Effector CD8-positive, alpha-beta T cell (primary cell): ENCODE measurements at regions not wholly inside any gene's neighbourhood (a gene's known extent, or its start where the extent isn't known, plus 50 kb on each side); places are given as distances from the start of the nearest gene placed in this dataset.

Source experiments
- DNase-seq: peaks from one replicate; lab custom pipeline; 2025; lab: John Stamatoyannopoulos, UW

GRCh38 chr9:20199111-20199510 is 410.3 kb upstream of the SLC24A2 start:
- DNase-seq: no peak

GRCh38 chr9:20197976-20198685 is 409.3 kb upstream of the SLC24A2 start:
- no peak for DNase-seq

- no peak for DNase-seq
Measured at GRCh38 chr9:20191228-20191840, 402.5 kb upstream of the SLC24A2 start.

GRCh38 chr9:20189871-20190270 is 401.0 kb upstream of the SLC24A2 start:
- no peak for DNase-seq

- no peak for DNase-seq
Measured at GRCh38 chr9:20188616-20189369, 400.0 kb upstream of the SLC24A2 start.

GRCh38 chr9:20187318-20187717 is 398.5 kb upstream of the SLC24A2 start:
- DNase-seq: no peak

GRCh38 chr9:20186823-20187222 is 398.0 kb upstream of the SLC24A2 start:
- no peak for DNase-seq

GRCh38 chr9:20186231-20186630 is 397.4 kb upstream of the SLC24A2 start:
- no peak for DNase-seq

- no peak for DNase-seq
Measured at GRCh38 chr9:20184541-20184940, 395.7 kb upstream of the SLC24A2 start.

- no peak for DNase-seq
Measured at GRCh38 chr9:20178679-20179078, 389.8 kb upstream of the SLC24A2 start.

GRCh38 chr9:20178197-20178596 is 389.4 kb upstream of the SLC24A2 start:
- DNase-seq: no peak

GRCh38 chr9:20170122-20170521 is 381.3 kb upstream of the SLC24A2 start:
- no peak for DNase-seq

GRCh38 chr9:20152151-20152725 is 363.4 kb upstream of the SLC24A2 start:
- DNase-seq: no peak

- DNase-seq: no peak
Measured at GRCh38 chr9:20148416-20148815, 359.6 kb upstream of the SLC24A2 start.

GRCh38 chr9:20144197-20144596 is 355.4 kb upstream of the SLC24A2 start:
- no peak for DNase-seq

- no peak for DNase-seq
Measured at GRCh38 chr9:20139763-20140290, 351.0 kb upstream of the SLC24A2 start.

- no peak for DNase-seq
Measured at GRCh38 chr9:20138841-20139240, 350.0 kb upstream of the SLC24A2 start.

GRCh38 chr9:20138116-20138515 is 349.3 kb upstream of the SLC24A2 start:
- no peak for DNase-seq

GRCh38 chr9:20137425-20137824 is 348.6 kb upstream of the SLC24A2 start:
- DNase-seq: no peak

GRCh38 chr9:20135119-20135697 is 346.4 kb upstream of the SLC24A2 start:
- no peak for DNase-seq

- DNase-seq: no peak
Measured at GRCh38 chr9:20125727-20126126, 336.9 kb upstream of the SLC24A2 start.

- no peak for DNase-seq
Measured at GRCh38 chr9:20119566-20119965, 330.7 kb upstream of the SLC24A2 start.
